NT2/D1 (cell line): ENCODE measurements at regions not wholly inside any gene's neighbourhood (a gene's known extent, or its start where the extent isn't known, plus 50 kb on each side); places are given as distances from the start of the nearest gene placed in this dataset.
"Not testable (repeated sequence)": the region's sequence is repeated elsewhere in the genome, so short reads cannot be mapped to it uniquely, and the experiment has no call there.

Source experiments
- DNase-seq: peaks from one replicate; pipeline ENCODE4 v3.0.0-alpha.2; 2011; ENCODE audit warnings: low read depth, low spot score
- H3K27me3 ChIP-seq: 2 replicates; pipeline ENCODE4 v1.6.0; 2011; ENCODE audit warnings: mild to moderate bottlenecking; ENCODE audit not compliant: insufficient read length, insufficient read depth
- H3K36me3 ChIP-seq: 2 replicates; pipeline ENCODE4 v1.6.1; 2011; ENCODE audit warnings: mild to moderate bottlenecking, low read length, mixed read lengths; ENCODE audit not compliant: insufficient read depth, insufficient read length
- H3K4me1 ChIP-seq: 2 replicates; pipeline ENCODE4 v1.5.1; 2011; ENCODE audit not compliant: insufficient read depth, insufficient read length
- H3K4me3 ChIP-seq: 2 replicates; pipeline ENCODE4 v1.5.1; 2011; ENCODE audit warnings: low read depth; ENCODE audit not compliant: insufficient read length
- H3K9ac ChIP-seq: 2 replicates; pipeline ENCODE4 v1.6.0; 2011; ENCODE audit warnings: low read depth; ENCODE audit not compliant: insufficient read length
- H3K9me3 ChIP-seq: 2 replicates; pipeline ENCODE4 v1.5.1; 2011; ENCODE audit warnings: mild to moderate bottlenecking, low read length; ENCODE audit not compliant: insufficient read depth
- SUZ12 ChIP-seq: IDR thresholded peaks from 2 replicates; pipeline ENCODE4 v1.6.1; 2011; ENCODE audit not compliant: insufficient read length, insufficient read depth; ENCODE audit errors: extremely low read depth
- YY1 ChIP-seq: IDR thresholded peaks from 2 replicates; pipeline ENCODE4 v1.6.1; 2011; ENCODE audit not compliant: insufficient read length, insufficient read depth
- ZNF274 ChIP-seq: IDR thresholded peaks from 2 replicates; pipeline ENCODE4 v1.6.1; 2011; ENCODE audit warnings: mild to moderate bottlenecking, low read depth, low read length

- no peak overlapping the region for H3K9ac ChIP-seq
- no peaks in the 10 kb centered on the region for H3K9me3 ChIP-seq
- no peak overlapping the region for H3K4me3 ChIP-seq
- no peak for DNase-seq
- H3K36me3 ChIP-seq, result no peaks in the 10 kb centered on the region
- TF ChIP-seq SUZ12 (no peak), YY1 (no peak), ZNF274 (no peak)
- H3K27me3 ChIP-seq, result no peaks in the 10 kb centered on the region
- H3K4me1 ChIP-seq, result no peaks in the 10 kb centered on the region
Observed at GRCh38 chr3:81869382-81869781, 107.9 kb upstream of the GBE1 start.

DNA sequence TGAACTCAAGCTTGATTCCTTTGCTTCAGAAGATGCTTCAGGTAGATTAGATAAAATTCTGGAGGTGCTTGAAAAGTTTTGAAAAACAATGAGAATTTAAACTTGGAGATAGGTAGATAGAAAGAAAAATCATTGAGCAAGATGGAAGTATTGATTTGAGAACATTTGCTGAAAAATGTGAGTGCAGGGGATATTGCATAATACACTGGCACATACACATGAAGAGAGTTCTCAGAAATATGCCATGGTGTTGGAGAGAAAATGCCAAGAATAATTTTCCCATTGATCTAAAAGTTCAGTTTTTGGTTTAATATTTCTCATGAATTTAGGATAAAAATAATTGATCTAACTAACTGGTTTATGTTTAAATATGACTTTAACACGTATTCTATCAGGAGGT lies 107.2 kb upstream of the GBE1 start:
- H3K9me3 ChIP-seq, result no peaks in the 10 kb centered on the region
- no peak for DNase-seq
- TF ChIP-seq SUZ12 (no peak), ZNF274 (no peak), YY1 (no peak)
- no peaks in the 10 kb centered on the region for H3K36me3 ChIP-seq
- H3K27me3 ChIP-seq, result no peaks in the 10 kb centered on the region
- no peak overlapping the region for H3K9ac ChIP-seq
- no peak overlapping the region for H3K4me3 ChIP-seq
- H3K4me1 ChIP-seq, result no peaks in the 10 kb centered on the region

GRCh38 chr3:81867875-81868274 lies 106.4 kb upstream of the GBE1 start:
- no peaks in the 10 kb centered on the region for H3K27me3 ChIP-seq
- TF ChIP-seq YY1 (no peak), SUZ12 (no peak), ZNF274 (no peak)
- no peaks in the 10 kb centered on the region for H3K36me3 ChIP-seq
- no peaks in the 10 kb centered on the region for H3K4me1 ChIP-seq
- no peaks in the 10 kb centered on the region for H3K9me3 ChIP-seq
- H3K4me3 ChIP-seq, result no peak overlapping the region
- no peak overlapping the region for H3K9ac ChIP-seq
- DNase-seq, result no peak

- not testable (repeated sequence) for DNase-seq, H3K9ac ChIP-seq
Observed at GRCh38 chr3:81865164-81865563, 103.7 kb upstream of the GBE1 start.

DNA sequence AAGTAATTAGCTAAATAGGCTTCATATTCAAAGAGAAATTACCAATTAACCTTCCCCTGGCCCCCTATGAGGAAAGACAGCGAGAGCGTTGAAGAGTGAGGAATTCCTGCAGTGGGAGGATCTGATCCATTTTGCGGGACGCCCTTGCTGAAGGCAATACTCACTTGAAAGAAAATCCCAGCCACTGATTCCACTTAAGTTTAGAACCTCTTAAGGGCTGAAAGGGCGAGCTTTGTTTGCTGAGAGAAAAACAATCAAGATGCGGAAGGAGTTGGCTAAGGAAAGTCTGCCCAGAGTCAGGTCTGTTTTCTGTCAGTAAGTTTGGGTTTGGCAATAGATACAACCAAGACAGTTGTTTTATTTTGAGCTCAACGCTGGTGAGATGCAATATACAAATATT lies 102.8 kb upstream of the GBE1 start:
- Histone ChIP-seq H3K9me3 (no peaks in the 10 kb centered on the region), H3K27me3 (no peaks in the 10 kb centered on the region), H3K4me3 (no peak overlapping the region), H3K4me1 (no peaks in the 10 kb centered on the region), H3K36me3 (no peaks in the 10 kb centered on the region), H3K9ac (no peak overlapping the region)
- TF ChIP-seq SUZ12 (no peak), ZNF274 (no peak), YY1 (no peak)
- peak; percentile 43 for DNase-seq

More at GRCh38 chr3:81865164-81865563, 103.7 kb upstream of the GBE1 start:
- not testable (repeated sequence) for H3K4me3 ChIP-seq, H3K4me1 ChIP-seq, H3K9me3 ChIP-seq, H3K27me3 ChIP-seq, H3K36me3 ChIP-seq

DNA sequence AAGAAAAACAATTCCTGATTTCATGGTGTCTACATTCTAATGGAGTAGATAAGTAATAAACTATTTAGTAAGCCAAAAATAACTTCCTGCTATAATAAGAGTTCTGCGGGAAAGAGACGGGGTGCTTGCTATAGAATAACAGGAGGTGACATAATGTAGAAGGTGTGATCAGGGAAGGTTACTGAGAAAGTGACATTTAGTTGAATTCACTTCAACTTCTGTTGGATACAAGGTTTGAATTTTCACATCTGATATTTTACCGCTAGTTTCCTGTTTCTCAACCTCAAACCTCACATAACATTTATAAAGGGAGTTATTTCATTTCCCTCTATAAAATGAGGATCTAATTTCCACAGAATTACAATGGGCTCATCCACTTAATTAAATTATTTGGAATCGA lies 102.3 kb upstream of the GBE1 start:
- no peak for TF ChIP-seq YY1
- TF ChIP-seq ZNF274, result no peak
- no peak for TF ChIP-seq SUZ12
- no peak overlapping the region for H3K4me3 ChIP-seq
- H3K4me1 ChIP-seq, result no peaks in the 10 kb centered on the region
- no peak for DNase-seq
- no peaks in the 10 kb centered on the region for H3K27me3 ChIP-seq
- no peaks in the 10 kb centered on the region for H3K9me3 ChIP-seq
- H3K36me3 ChIP-seq, result no peaks in the 10 kb centered on the region
- no peak overlapping the region for H3K9ac ChIP-seq

DNA sequence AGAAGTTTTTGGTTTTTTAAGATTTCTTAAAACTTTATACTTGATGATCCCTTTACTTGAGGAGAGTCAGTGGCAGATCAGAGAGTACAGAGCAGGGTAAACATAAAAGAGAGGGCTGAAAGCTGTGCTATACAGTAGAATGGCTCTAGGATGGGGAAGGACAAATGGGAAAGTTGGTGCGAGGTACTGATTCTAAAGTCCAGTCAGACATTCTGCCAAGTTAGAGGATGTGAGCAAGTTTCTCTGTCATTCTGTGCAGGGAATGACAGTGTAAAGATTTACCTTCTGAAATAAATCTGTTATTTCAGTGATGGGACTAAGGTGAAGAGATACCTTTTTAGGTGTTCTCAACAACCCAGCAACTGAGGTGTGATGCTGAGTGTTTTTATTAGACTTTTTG lies 100.1 kb upstream of the GBE1 start:
- DNase-seq, result no peak
- no peaks in the 10 kb centered on the region for H3K9me3 ChIP-seq

DNA sequence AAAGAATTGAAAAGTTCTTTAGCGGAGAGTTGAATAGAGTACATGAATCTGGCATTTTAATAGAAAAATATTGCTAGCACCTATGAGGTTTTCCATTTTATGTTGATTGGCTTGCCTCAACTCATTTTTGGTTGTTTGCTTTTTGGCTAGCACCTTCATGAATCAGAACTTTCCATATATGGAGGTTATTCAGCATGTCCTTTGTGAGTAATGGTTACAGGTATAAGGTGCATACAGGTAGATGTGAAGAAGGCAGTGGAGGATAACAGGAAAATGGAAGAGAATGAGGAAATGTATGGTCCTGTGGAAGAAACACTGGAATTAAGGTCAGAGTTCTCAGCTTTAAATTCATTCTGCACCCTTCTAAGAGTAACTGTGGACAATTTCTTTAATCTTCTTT lies 98.1 kb upstream of the GBE1 start:
- no peak for TF ChIP-seq ZNF274
- TF ChIP-seq SUZ12, result no peak
- no peak for TF ChIP-seq YY1
- H3K4me3 ChIP-seq, result no peak overlapping the region
- H3K9ac ChIP-seq, result no peak overlapping the region
- H3K4me1 ChIP-seq, result no peaks in the 10 kb centered on the region
- H3K9me3 ChIP-seq, result peaks cover 5% of the 10 kb centered on the region; the same call in 1 of the 2 replicates
- DNase-seq, result no peak
- no peaks in the 10 kb centered on the region for H3K27me3 ChIP-seq
- H3K36me3 ChIP-seq, result no peaks in the 10 kb centered on the region

More for the DNA sequence above, 100.1 kb upstream of the GBE1 start:
- Histone ChIP-seq H3K4me1 (no peaks in the 10 kb centered on the region), H3K27me3 (no peaks in the 10 kb centered on the region), H3K36me3 (no peaks in the 10 kb centered on the region), H3K9ac (no peak overlapping the region), H3K4me3 (no peak overlapping the region)
- TF ChIP-seq YY1 (no peak), ZNF274 (no peak), SUZ12 (no peak)
